Neural progenitor cell (in vitro differentiated cells): ENCODE measurements at regions not wholly inside any gene's neighbourhood (a gene's known extent, or its start where the extent isn't known, plus 50 kb on each side); places are given as distances from the start of the nearest gene placed in this dataset.

Source experiments
- EZH2 ChIP-seq: fragments of 200-600 bp; sonication (generic); IDR thresholded peaks from 2 replicates; pipeline ENCODE4 v1.6.1; 2017; ENCODE audit warnings: antibody characterized with exemption, mild to moderate bottlenecking, moderate library complexity
- EZH2phosphoT487 ChIP-seq: fragments of 200-600 bp; sonication (generic); IDR thresholded peaks from 2 replicates; pipeline ENCODE4 v1.6.1; 2017; ENCODE audit warnings: antibody characterized with exemption
- TF ChIP-seq, protein P1 (sequence below): fragments of 200-600 bp; sonication (generic); IDR thresholded peaks from 2 replicates; pipeline ENCODE4 v1.5.1; 2017; ENCODE audit warnings: antibody characterized with exemption, mild to moderate bottlenecking

DNA sequence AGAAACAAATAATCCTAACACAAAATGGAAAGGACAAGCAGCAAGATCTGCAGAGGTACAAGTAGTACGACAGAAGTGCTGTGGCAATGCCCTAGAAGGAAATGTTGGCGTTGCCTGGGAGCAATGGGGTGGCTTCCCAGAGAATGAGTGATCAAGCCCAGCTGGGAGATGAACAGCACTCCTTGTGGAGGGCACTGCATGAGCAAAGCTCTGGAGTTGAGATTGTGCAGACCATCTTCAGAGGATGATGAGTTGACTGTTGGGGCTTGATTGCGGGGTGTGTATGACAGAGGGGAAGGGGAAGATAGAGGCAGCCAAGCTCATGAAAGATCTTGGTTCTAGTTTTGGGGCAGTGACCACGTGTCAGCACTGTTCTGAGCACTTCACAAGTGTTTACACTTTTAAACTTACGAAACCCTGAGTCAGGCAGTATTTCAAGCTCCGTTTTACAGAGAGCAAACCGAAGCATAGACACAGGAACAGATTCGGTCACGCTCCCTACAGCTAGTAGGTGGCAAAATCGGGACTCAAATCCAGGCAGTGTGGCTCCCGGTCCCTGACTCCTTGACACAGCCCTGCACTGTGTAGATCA, 127.2 kb upstream of the LHX5 start:
- TF ChIP-seq, protein P1, sequence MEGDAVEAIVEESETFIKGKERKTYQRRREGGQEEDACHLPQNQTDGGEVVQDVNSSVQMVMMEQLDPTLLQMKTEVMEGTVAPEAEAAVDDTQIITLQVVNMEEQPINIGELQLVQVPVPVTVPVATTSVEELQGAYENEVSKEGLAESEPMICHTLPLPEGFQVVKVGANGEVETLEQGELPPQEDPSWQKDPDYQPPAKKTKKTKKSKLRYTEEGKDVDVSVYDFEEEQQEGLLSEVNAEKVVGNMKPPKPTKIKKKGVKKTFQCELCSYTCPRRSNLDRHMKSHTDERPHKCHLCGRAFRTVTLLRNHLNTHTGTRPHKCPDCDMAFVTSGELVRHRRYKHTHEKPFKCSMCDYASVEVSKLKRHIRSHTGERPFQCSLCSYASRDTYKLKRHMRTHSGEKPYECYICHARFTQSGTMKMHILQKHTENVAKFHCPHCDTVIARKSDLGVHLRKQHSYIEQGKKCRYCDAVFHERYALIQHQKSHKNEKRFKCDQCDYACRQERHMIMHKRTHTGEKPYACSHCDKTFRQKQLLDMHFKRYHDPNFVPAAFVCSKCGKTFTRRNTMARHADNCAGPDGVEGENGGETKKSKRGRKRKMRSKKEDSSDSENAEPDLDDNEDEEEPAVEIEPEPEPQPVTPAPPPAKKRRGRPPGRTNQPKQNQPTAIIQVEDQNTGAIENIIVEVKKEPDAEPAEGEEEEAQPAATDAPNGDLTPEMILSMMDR: no peak
- TF ChIP-seq EZH2 (no peak), EZH2phosphoT487 (no peak)
